Coronary artery (tissue), 2 donors: ENCODE measurements at regions not wholly inside any gene's neighbourhood (a gene's known extent, or its start where the extent isn't known, plus 50 kb on each side); places are given as distances from the start of the nearest gene placed in this dataset.

ENCODE experiments used
- DNase-seq: peaks from one replicate; pipeline ENCODE4 v3.0.0-alpha.2; 2017; ENCODE audit warnings: low spot score
- H3K27ac ChIP-seq, 2 donors: fragments of 200-600 bp; sonication (generic); one replicate each; pipeline ENCODE4 v1.5.1; 2016 to 2019
- H3K4me3 ChIP-seq: fragments of 200-600 bp; sonication (generic); 2 replicates; pipeline ENCODE4 v1.5.1; 2016; ENCODE audit warnings: mild to moderate bottlenecking, moderate library complexity
- TF ChIP-seq, protein P1 (sequence below): fragments of 200-600 bp; sonication (generic); IDR thresholded peaks from one replicate; pipeline ENCODE4 v1.5.1; 2019; ENCODE audit warnings: antibody characterized with exemption

- TF ChIP-seq, protein P1, sequence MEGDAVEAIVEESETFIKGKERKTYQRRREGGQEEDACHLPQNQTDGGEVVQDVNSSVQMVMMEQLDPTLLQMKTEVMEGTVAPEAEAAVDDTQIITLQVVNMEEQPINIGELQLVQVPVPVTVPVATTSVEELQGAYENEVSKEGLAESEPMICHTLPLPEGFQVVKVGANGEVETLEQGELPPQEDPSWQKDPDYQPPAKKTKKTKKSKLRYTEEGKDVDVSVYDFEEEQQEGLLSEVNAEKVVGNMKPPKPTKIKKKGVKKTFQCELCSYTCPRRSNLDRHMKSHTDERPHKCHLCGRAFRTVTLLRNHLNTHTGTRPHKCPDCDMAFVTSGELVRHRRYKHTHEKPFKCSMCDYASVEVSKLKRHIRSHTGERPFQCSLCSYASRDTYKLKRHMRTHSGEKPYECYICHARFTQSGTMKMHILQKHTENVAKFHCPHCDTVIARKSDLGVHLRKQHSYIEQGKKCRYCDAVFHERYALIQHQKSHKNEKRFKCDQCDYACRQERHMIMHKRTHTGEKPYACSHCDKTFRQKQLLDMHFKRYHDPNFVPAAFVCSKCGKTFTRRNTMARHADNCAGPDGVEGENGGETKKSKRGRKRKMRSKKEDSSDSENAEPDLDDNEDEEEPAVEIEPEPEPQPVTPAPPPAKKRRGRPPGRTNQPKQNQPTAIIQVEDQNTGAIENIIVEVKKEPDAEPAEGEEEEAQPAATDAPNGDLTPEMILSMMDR: no peak
- Histone ChIP-seq H3K4me3 (no peak overlapping the region), H3K27ac (no peak overlapping the region)
- DNase-seq: no peak
Observed at GRCh38 chr4:19462117-19462516, 789.6 kb upstream of the SLIT2 start.

GRCh38 chr4:19455850-19456602 lies 795.7 kb upstream of the SLIT2 start:
- TF ChIP-seq, protein P1: no peak
- Histone ChIP-seq H3K4me3 (no peak overlapping the region), H3K27ac (no peak overlapping the region)
- DNase-seq: no peak

DNA sequence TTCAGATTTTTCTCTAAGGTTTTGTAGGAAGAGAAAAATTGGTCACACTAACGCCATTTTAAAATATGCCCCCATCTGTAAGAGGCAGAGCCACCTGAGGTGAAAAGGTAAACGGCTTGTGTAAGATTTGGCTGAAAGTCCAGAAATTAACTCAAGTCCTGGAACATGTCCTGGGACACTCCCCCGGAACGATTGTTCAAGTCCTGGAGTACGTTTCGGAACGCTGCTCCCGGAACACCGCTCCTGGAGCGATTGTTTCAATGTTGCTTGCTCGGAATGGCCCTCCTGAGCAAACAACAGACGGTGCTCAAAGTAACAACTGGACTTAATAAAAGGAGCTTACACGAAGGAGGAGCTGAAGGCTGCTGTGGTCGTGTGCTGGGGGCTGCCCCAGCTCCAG lies 796.5 kb upstream of the SLIT2 start:
- Histone ChIP-seq H3K27ac (no peak overlapping the region), H3K4me3 (no peak overlapping the region)
- TF ChIP-seq, protein P1: no peak
- no peak for DNase-seq

- TF ChIP-seq, protein P1: no peak
- Histone ChIP-seq H3K4me3 (no peak overlapping the region), H3K27ac (no peak overlapping the region)
- DNase-seq: no peak
Observed at GRCh38 chr4:19438233-19438632, 813.5 kb upstream of the SLIT2 start.

DNA sequence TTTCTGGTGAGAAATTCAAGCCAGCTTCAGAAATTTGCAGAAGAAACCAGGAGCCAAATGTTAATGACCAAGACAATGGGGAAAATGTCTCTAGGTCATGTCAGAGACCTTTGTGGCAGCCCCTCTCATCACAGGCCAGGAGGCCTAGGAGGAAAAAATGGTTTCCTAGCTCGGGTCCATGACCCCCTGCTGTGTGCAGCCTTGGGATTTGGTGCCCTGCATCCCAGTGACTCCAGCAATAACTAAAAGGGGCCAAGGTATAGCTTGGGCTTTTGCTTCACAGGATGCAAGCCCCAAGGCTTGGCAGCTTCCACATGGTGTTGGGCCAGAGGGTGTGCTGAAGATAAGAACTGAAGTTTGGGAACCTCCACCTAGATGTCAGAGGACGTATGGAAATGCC lies 814.7 kb upstream of the SLIT2 start:
- Histone ChIP-seq H3K27ac (no peak overlapping the region), H3K4me3 (no peak overlapping the region)
- TF ChIP-seq, protein P1: no peak
- DNase-seq: no peak

GRCh38 chr4:19429684-19430083 lies 822.0 kb upstream of the SLIT2 start:
- DNase-seq: no peak
- TF ChIP-seq, protein P1: no peak
- H3K4me3 ChIP-seq: no peak overlapping the region

GRCh38 chr4:19425146-19425545 lies 826.6 kb upstream of the SLIT2 start:
- TF ChIP-seq, protein P1: no peak
- H3K27ac ChIP-seq: no peak overlapping the region
- no peak for DNase-seq
- no peak overlapping the region for H3K4me3 ChIP-seq

More at GRCh38 chr4:19429684-19430083, 822.0 kb upstream of the SLIT2 start:
- no peak overlapping the region for H3K27ac ChIP-seq
